ENCODE measurements at regions not wholly inside any gene's neighbourhood (a gene's known extent, or its start where the extent isn't known, plus 50 kb on each side); places are given as distances from the start of the nearest gene placed in this dataset.

DNA sequence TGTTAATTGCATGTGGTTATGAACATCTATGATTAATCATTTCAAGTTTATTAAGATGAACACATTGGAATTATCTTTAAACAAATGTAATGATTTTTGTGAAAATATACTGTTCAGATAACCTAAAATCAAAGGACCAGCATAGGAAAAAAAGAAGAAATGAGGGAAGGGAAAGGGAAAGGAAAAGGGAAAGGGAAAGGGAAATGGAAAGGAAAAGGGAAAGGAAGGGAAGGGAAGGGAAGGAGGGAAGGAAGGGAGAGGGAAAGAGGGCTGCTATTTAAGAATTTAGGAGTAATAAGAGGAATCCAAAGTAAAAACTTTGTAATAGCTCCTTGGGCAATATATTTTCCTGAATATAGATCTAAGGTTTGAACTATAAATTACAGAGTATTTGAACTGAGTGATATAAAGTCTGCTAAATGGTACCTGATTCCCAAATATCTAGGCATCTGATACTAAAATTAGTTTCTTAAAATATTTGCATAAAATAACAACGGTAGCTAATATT is 726.3 kb downstream of the EPHA4 start:
- Histone ChIP-seq H3K9me3 (ENCODE audit: insufficient read depth, low read depth, low read length) (no peaks in the 10 kb centered on the region), H3K4me2 (ENCODE audit: low read depth, low read length, poor library complexity, severe bottlenecking) (no peak overlapping the region), H3K4me1 (ENCODE audit: insufficient read depth, low read length, poor library complexity, severe bottlenecking) (no peaks in the 10 kb centered on the region), H3K4me3 (ENCODE audit: low read length, poor library complexity, severe bottlenecking) (no peak overlapping the region), H3K9me2 (replicated peaks; ENCODE audit: low read depth, low read length) (no peaks in the 10 kb centered on the region), H3K79me2 (ENCODE audit: insufficient read depth, low read length) (no peaks in the 10 kb centered on the region), H3K36me3 (ENCODE audit: insufficient read depth, low read length) (no peaks in the 10 kb centered on the region), H3F3A (ENCODE audit: low read depth) (no peaks in the 10 kb centered on the region), H3K27me3 (ENCODE audit: insufficient read depth, low read length, poor library complexity, severe bottlenecking) (no peaks in the 10 kb centered on the region), H4K20me1 (ENCODE audit: insufficient read depth, low read length, poor library complexity, severe bottlenecking) (no peaks in the 10 kb centered on the region), H3K9ac (ENCODE audit: low read depth, low read length, poor library complexity, severe bottlenecking) (no peak overlapping the region), H2AFZ (ENCODE audit: low read length) (no peak overlapping the region)
- no peak for TF ChIP-seq EZH2phosphoT487 (IDR thresholded peaks at IDR 0.05; ENCODE audit: borderline replicate concordance)
- TF ChIP-seq, protein P1, sequence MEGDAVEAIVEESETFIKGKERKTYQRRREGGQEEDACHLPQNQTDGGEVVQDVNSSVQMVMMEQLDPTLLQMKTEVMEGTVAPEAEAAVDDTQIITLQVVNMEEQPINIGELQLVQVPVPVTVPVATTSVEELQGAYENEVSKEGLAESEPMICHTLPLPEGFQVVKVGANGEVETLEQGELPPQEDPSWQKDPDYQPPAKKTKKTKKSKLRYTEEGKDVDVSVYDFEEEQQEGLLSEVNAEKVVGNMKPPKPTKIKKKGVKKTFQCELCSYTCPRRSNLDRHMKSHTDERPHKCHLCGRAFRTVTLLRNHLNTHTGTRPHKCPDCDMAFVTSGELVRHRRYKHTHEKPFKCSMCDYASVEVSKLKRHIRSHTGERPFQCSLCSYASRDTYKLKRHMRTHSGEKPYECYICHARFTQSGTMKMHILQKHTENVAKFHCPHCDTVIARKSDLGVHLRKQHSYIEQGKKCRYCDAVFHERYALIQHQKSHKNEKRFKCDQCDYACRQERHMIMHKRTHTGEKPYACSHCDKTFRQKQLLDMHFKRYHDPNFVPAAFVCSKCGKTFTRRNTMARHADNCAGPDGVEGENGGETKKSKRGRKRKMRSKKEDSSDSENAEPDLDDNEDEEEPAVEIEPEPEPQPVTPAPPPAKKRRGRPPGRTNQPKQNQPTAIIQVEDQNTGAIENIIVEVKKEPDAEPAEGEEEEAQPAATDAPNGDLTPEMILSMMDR (conservative IDR thresholded peaks at IDR 0.05; ENCODE audit: low read length), result no peak

DNA sequence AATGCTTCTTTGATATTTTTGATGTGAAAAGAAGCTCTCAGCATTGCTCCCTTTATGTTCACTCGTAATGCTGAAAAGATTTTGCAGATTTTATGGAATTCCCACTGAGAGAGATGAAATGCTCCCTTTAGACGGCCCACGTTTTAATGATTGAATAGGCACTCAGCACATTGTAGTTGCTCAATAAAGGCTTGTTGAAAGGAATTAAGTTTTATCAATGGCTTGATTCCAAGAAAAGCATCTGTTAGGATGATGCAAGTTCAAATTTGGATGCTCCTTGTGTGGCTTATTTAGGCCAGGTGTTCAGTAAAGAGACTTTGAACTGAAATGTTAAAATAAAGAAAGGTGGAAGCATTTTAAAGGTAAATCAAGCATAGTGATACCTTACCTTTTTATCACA is 725.1 kb downstream of the EPHA4 start:
- Histone ChIP-seq H4K20me1 (ENCODE audit: insufficient read depth, low read length, poor library complexity, severe bottlenecking) (no peaks in the 10 kb centered on the region), H3K27me3 (ENCODE audit: insufficient read depth, low read length, poor library complexity, severe bottlenecking) (no peaks in the 10 kb centered on the region), H3K36me3 (ENCODE audit: insufficient read depth, low read length) (no peaks in the 10 kb centered on the region), H3K79me2 (ENCODE audit: insufficient read depth, low read length) (no peaks in the 10 kb centered on the region), H3K4me3 (ENCODE audit: low read length, poor library complexity, severe bottlenecking) (no peak overlapping the region), H3K9me3 (ENCODE audit: insufficient read depth, low read depth, low read length) (no peaks in the 10 kb centered on the region), H2AFZ (ENCODE audit: low read length) (no peak overlapping the region), H3K9me2 (replicated peaks; ENCODE audit: low read depth, low read length) (no peaks in the 10 kb centered on the region), H3K4me2 (ENCODE audit: low read depth, low read length, poor library complexity, severe bottlenecking) (no peak overlapping the region), H3K9ac (ENCODE audit: low read depth, low read length, poor library complexity, severe bottlenecking) (no peak overlapping the region), H3K4me1 (ENCODE audit: insufficient read depth, low read length, poor library complexity, severe bottlenecking) (no peaks in the 10 kb centered on the region), H3F3A (ENCODE audit: low read depth) (no peaks in the 10 kb centered on the region)
- TF ChIP-seq, protein P1 (conservative IDR thresholded peaks at IDR 0.05; ENCODE audit: low read length), result no peak
- TF ChIP-seq EZH2phosphoT487 (IDR thresholded peaks at IDR 0.05; ENCODE audit: borderline replicate concordance), result no peak

DNA sequence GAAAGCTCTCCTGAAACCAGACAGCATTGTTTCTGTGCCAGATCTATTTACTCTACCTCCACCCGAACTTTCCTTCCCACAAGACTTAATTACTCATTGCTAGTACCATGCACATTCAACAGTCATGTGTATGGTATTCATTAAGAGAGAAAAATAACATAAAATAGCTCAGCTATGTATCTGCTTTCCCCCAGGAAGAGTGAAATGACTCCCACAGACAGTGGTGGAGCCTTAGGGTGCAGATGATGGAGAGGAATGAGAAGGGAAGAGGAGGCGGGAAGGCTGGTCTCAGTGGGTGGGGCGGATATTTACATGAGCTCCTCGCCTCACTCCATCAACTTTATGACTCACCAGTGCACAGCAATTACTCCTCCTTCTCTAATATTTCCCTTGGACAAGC is 724.5 kb downstream of the EPHA4 start:
- no peaks in the 10 kb centered on the region for H3K9me2 ChIP-seq (replicated peaks; ENCODE audit: low read depth, low read length)
- no peak overlapping the region for H3K4me3 ChIP-seq (ENCODE audit: low read length, poor library complexity, severe bottlenecking)
- no peaks in the 10 kb centered on the region for H3K27me3 ChIP-seq (ENCODE audit: insufficient read depth, low read length, poor library complexity, severe bottlenecking)
- H3K9ac ChIP-seq (ENCODE audit: low read depth, low read length, poor library complexity, severe bottlenecking), result no peak overlapping the region
- no peaks in the 10 kb centered on the region for H4K20me1 ChIP-seq (ENCODE audit: insufficient read depth, low read length, poor library complexity, severe bottlenecking)
- no peaks in the 10 kb centered on the region for H3K36me3 ChIP-seq (ENCODE audit: insufficient read depth, low read length)
- no peaks in the 10 kb centered on the region for H3K79me2 ChIP-seq (ENCODE audit: insufficient read depth, low read length)
- no peaks in the 10 kb centered on the region for H3K4me1 ChIP-seq (ENCODE audit: insufficient read depth, low read length, poor library complexity, severe bottlenecking)
- H3K4me2 ChIP-seq (ENCODE audit: low read depth, low read length, poor library complexity, severe bottlenecking), result no peak overlapping the region
- H3K9me3 ChIP-seq (ENCODE audit: insufficient read depth, low read depth, low read length), result no peaks in the 10 kb centered on the region
- TF ChIP-seq EZH2phosphoT487 (IDR thresholded peaks at IDR 0.05; ENCODE audit: borderline replicate concordance), result no peak
- TF ChIP-seq, protein P1 (conservative IDR thresholded peaks at IDR 0.05; ENCODE audit: low read length), result no peak
- no peaks in the 10 kb centered on the region for H3F3A ChIP-seq (ENCODE audit: low read depth)
- no peak overlapping the region for H2AFZ ChIP-seq (ENCODE audit: low read length)

Measured in Loucy (cell line).